C4-2B (cell line): ENCODE measurements at regions not wholly inside any gene's neighbourhood (a gene's known extent, or its start where the extent isn't known, plus 50 kb on each side); places are given as distances from the start of the nearest gene placed in this dataset.

Experiments
- CTCF ChIP-seq: fragments of 450-650 bp; conservative IDR thresholded peaks from 2 replicates; pipeline ENCODE4 v1.5.1; 2017; ENCODE audit warnings: mild to moderate bottlenecking
- ZFX ChIP-seq: fragments of 450-650 bp; IDR thresholded peaks from 2 replicates; pipeline ENCODE4 v1.6.1; 2017

GRCh38 chr14:105847400-105847799 lies 321.0 kb downstream of the TMEM121 start:
- TF ChIP-seq CTCF: no peak
- no peak for TF ChIP-seq ZFX
